ENCODE measurements at regions not wholly inside any gene's neighbourhood (a gene's known extent, or its start where the extent isn't known, plus 50 kb on each side); places are given as distances from the start of the nearest gene placed in this dataset.

DNA sequence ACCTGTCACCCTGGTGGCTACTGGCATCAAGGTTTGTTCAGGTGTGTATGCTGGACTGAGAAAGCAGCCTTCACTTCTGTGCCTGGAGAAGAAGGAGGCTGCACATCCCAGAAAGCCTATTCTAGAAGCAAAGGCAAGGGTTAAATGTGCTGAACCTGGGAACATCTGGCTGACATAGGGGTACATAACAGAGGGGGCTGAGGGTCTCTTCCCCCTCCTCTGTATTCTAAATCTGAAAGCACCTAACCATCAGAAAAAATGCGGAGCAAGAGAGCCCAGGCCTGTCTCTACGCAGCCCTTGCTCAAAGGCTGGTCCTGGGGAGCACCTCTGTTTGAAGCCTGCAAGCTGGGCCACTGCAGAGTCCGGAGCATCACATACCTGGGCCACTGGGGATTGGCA, 53.2 kb upstream of the FSTL4 start:
- TF ChIP-seq PPARA (CRISPR knock-in tag; IDR thresholded peaks at IDR 0.05; ENCODE audit: borderline replicate concordance) (no peak), SNAI2 (CRISPR knock-in tag; IDR thresholded peaks at IDR 0.05) (no peak), OSR1 (CRISPR knock-in tag; IDR thresholded peaks at IDR 0.05) (no peak), TCF4 (CRISPR knock-in tag; IDR thresholded peaks at IDR 0.05; ENCODE audit: borderline replicate concordance) (no peak), GLIS3 (CRISPR knock-in tag; IDR thresholded peaks at IDR 0.05) (no peak), ZFP3 (CRISPR knock-in tag; IDR thresholded peaks at IDR 0.05) (no peak), POU6F1 (CRISPR knock-in tag; IDR thresholded peaks at IDR 0.05; ENCODE audit: borderline replicate concordance, low read depth) (no peak), ZFP30 (CRISPR knock-in tag; IDR thresholded peaks at IDR 0.05) (no peak), RARB (CRISPR knock-in tag; IDR thresholded peaks at IDR 0.05) (no peak), ZNF8 (CRISPR knock-in tag; IDR thresholded peaks at IDR 0.05) (no peak)
- TF ChIP-seq, protein P1, sequence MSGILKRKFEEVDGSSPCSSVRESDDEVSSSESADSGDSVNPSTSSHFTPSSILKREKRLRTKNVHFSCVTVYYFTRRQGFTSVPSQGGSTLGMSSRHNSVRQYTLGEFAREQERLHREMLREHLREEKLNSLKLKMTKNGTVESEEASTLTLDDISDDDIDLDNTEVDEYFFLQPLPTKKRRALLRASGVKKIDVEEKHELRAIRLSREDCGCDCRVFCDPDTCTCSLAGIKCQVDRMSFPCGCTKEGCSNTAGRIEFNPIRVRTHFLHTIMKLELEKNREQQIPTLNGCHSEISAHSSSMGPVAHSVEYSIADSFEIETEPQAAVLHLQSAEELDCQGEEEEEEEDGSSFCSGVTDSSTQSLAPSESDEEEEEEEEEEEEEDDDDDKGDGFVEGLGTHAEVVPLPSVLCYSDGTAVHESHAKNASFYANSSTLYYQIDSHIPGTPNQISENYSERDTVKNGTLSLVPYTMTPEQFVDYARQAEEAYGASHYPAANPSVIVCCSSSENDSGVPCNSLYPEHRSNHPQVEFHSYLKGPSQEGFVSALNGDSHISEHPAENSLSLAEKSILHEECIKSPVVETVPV (CRISPR knock-in tag; IDR thresholded peaks at IDR 0.05): no peak
- no peak for ATAC-seq

GRCh38 chr5:133664422-133664821, 52.1 kb upstream of the FSTL4 start:
- ATAC-seq: no peak
- TF ChIP-seq OSR1 (CRISPR knock-in tag; IDR thresholded peaks at IDR 0.05): no peak
- no peak for TF ChIP-seq SNAI2 (CRISPR knock-in tag; IDR thresholded peaks at IDR 0.05)
- TF ChIP-seq POU6F1 (CRISPR knock-in tag; IDR thresholded peaks at IDR 0.05; ENCODE audit: borderline replicate concordance, low read depth): no peak
- TF ChIP-seq, protein P1 (CRISPR knock-in tag; IDR thresholded peaks at IDR 0.05): no peak
- TF ChIP-seq PPARA (CRISPR knock-in tag; IDR thresholded peaks at IDR 0.05; ENCODE audit: borderline replicate concordance): no peak
- TF ChIP-seq TOX (CRISPR knock-in tag; IDR thresholded peaks at IDR 0.05; ENCODE audit: borderline replicate concordance): no peak
- no peak for TF ChIP-seq ZFP30 (CRISPR knock-in tag; IDR thresholded peaks at IDR 0.05)
- TF ChIP-seq RARB (CRISPR knock-in tag; IDR thresholded peaks at IDR 0.05): no peak
- TF ChIP-seq CSDC2 (CRISPR knock-in tag; IDR thresholded peaks at IDR 0.05): no peak
- TF ChIP-seq ISL1 (CRISPR knock-in tag; IDR thresholded peaks at IDR 0.05): no peak
- no peak for TF ChIP-seq ZFP3 (CRISPR knock-in tag; IDR thresholded peaks at IDR 0.05)
- TF ChIP-seq, protein P2, sequence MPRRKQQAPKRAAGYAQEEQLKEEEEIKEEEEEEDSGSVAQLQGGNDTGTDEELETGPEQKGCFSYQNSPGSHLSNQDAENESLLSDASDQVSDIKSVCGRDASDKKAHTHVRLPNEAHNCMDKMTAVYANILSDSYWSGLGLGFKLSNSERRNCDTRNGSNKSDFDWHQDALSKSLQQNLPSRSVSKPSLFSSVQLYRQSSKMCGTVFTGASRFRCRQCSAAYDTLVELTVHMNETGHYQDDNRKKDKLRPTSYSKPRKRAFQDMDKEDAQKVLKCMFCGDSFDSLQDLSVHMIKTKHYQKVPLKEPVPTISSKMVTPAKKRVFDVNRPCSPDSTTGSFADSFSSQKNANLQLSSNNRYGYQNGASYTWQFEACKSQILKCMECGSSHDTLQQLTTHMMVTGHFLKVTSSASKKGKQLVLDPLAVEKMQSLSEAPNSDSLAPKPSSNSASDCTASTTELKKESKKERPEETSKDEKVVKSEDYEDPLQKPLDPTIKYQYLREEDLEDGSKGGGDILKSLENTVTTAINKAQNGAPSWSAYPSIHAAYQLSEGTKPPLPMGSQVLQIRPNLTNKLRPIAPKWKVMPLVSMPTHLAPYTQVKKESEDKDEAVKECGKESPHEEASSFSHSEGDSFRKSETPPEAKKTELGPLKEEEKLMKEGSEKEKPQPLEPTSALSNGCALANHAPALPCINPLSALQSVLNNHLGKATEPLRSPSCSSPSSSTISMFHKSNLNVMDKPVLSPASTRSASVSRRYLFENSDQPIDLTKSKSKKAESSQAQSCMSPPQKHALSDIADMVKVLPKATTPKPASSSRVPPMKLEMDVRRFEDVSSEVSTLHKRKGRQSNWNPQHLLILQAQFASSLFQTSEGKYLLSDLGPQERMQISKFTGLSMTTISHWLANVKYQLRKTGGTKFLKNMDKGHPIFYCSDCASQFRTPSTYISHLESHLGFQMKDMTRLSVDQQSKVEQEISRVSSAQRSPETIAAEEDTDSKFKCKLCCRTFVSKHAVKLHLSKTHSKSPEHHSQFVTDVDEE (CRISPR knock-in tag; IDR thresholded peaks at IDR 0.05): no peak

DNA sequence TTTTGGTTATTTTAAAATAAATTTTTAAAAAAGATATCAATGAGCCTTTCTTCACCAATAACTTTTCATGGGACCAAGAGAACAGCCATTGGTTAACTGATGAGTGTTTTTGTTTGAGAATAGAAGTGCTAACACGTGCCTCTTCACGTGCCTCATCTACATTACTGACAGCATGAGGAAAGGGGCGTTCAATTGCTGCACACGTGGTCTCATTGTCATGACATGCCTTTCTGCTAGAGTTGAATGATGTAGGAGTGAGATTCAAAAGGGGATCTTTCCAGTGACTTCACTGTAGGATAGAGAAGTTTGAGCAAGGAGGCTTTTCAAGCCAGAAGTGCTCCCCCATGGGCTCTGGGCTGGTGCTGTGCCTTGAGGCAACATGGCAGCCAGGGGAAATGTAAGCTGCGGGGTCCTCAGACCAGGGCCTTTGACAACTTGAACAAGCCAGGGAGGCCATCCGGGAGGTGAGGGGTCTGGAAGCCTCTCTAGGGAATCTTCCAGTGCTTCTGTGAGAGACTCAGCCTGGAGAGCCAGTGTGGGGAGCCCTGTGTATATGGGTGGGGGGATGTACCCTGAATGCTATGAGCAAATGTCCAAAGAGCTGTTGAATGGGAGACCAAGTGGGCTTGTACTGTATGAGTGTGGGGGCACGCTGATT, 51.2 kb upstream of the FSTL4 start:
- ATAC-seq: no peak
- TF ChIP-seq ZFP3 (CRISPR knock-in tag; IDR thresholded peaks at IDR 0.05) (no peak), CSDC2 (CRISPR knock-in tag; IDR thresholded peaks at IDR 0.05) (no peak), ESRRG (CRISPR knock-in tag; IDR thresholded peaks at IDR 0.05) (no peak), RARB (CRISPR knock-in tag; IDR thresholded peaks at IDR 0.05) (no peak), ZNF8 (CRISPR knock-in tag; IDR thresholded peaks at IDR 0.05) (no peak), TOX (CRISPR knock-in tag; IDR thresholded peaks at IDR 0.05; ENCODE audit: borderline replicate concordance) (no peak), ZNF70 (CRISPR knock-in tag; IDR thresholded peaks at IDR 0.05) (no peak), GLIS3 (CRISPR knock-in tag; IDR thresholded peaks at IDR 0.05) (no peak), ZFP30 (CRISPR knock-in tag; IDR thresholded peaks at IDR 0.05) (no peak), ZNF565 (CRISPR knock-in tag; conservative IDR thresholded peaks at IDR 0.05; ENCODE audit: low read depth) (no peak), SNAI2 (CRISPR knock-in tag; IDR thresholded peaks at IDR 0.05) (no peak), TCF4 (CRISPR knock-in tag; IDR thresholded peaks at IDR 0.05; ENCODE audit: borderline replicate concordance) (no peak), POU6F1 (CRISPR knock-in tag; IDR thresholded peaks at IDR 0.05; ENCODE audit: borderline replicate concordance, low read depth) (no peak)
- TF ChIP-seq, protein P2 (CRISPR knock-in tag; IDR thresholded peaks at IDR 0.05): no peak
